ENCODE measurements at regions not wholly inside any gene's neighbourhood (a gene's known extent, or its start where the extent isn't known, plus 50 kb on each side); places are given as distances from the start of the nearest gene placed in this dataset.

GRCh38 chr6:90809035-90809434 is 222.2 kb upstream of the MAP3K7 start:
- no peak for DNase-seq (ENCODE audit: low read depth, low spot score)

GRCh38 chr6:90807791-90808701 is 221.2 kb upstream of the MAP3K7 start:
- no peak for DNase-seq (ENCODE audit: low read depth, low spot score)

- no peak for DNase-seq (ENCODE audit: low read depth, low spot score)
These were observed 218.8 kb upstream of the MAP3K7 start for GRCh38 chr6:90805619-90806155.

- DNase-seq (ENCODE audit: low read depth, low spot score): no peak
These were observed 217.1 kb upstream of the MAP3K7 start for GRCh38 chr6:90803956-90804355.

- DNase-seq (ENCODE audit: low read depth, low spot score): no peak
These were observed 208.2 kb upstream of the MAP3K7 start for GRCh38 chr6:90795078-90795477.

- DNase-seq (ENCODE audit: low read depth, low spot score): no peak
These were observed 206.9 kb upstream of the MAP3K7 start for GRCh38 chr6:90793771-90794170.

GRCh38 chr6:90790696-90791095 is 203.8 kb upstream of the MAP3K7 start:
- DNase-seq (ENCODE audit: low read depth, low spot score): no peak

- DNase-seq (ENCODE audit: low read depth, low spot score): no peak
These were observed 203.2 kb upstream of the MAP3K7 start for GRCh38 chr6:90790058-90790457.

GRCh38 chr6:90788781-90789180 is 201.9 kb upstream of the MAP3K7 start:
- no peak for DNase-seq (ENCODE audit: low read depth, low spot score)

GRCh38 chr6:90787446-90787845 is 200.6 kb upstream of the MAP3K7 start:
- no peak for DNase-seq (ENCODE audit: low read depth, low spot score)

- no peak for DNase-seq (ENCODE audit: low read depth, low spot score)
These were observed 193.9 kb upstream of the MAP3K7 start for GRCh38 chr6:90780778-90781177.

GRCh38 chr6:90780141-90780540 is 193.3 kb upstream of the MAP3K7 start:
- no peak for DNase-seq (ENCODE audit: low read depth, low spot score)

GRCh38 chr6:90778417-90779203 is 191.7 kb upstream of the MAP3K7 start:
- no peak for DNase-seq (ENCODE audit: low read depth, low spot score)

GRCh38 chr6:90770778-90771177 is 183.9 kb upstream of the MAP3K7 start:
- DNase-seq (ENCODE audit: low read depth, low spot score): no peak

GRCh38 chr6:90765895-90766294 is 179.0 kb upstream of the MAP3K7 start:
- no peak for DNase-seq (ENCODE audit: low read depth, low spot score)

GRCh38 chr6:90765491-90765890 is 178.6 kb upstream of the MAP3K7 start:
- no peak for DNase-seq (ENCODE audit: low read depth, low spot score)

- no peak for DNase-seq (ENCODE audit: low read depth, low spot score)
These were observed 177.1 kb upstream of the MAP3K7 start for GRCh38 chr6:90764001-90764400.

- DNase-seq (ENCODE audit: low read depth, low spot score): no peak
These were observed 172.8 kb upstream of the MAP3K7 start for GRCh38 chr6:90759664-90760063.

- DNase-seq (ENCODE audit: low read depth, low spot score): no peak
These were observed 171.9 kb upstream of the MAP3K7 start for GRCh38 chr6:90758741-90759140.

- no peak for DNase-seq (ENCODE audit: low read depth, low spot score)
These were observed 167.2 kb upstream of the MAP3K7 start for GRCh38 chr6:90753820-90754643.

- no peak for DNase-seq (ENCODE audit: low read depth, low spot score)
These were observed 152.9 kb upstream of the MAP3K7 start for GRCh38 chr6:90739802-90740201.

GRCh38 chr6:90739339-90739738 is 152.5 kb upstream of the MAP3K7 start:
- no peak for DNase-seq (ENCODE audit: low read depth, low spot score)
